LNCAP (cell line): ENCODE measurements at regions not wholly inside any gene's neighbourhood (a gene's known extent, or its start where the extent isn't known, plus 50 kb on each side); places are given as distances from the start of the nearest gene placed in this dataset.

Experiments used
- TF ChIP-seq, protein P1 (sequence below): fragments of 450-650 bp; IDR thresholded peaks from 2 replicates; pipeline ENCODE4 v1.5.1; 2017; ENCODE audit warnings: mild to moderate bottlenecking

DNA sequence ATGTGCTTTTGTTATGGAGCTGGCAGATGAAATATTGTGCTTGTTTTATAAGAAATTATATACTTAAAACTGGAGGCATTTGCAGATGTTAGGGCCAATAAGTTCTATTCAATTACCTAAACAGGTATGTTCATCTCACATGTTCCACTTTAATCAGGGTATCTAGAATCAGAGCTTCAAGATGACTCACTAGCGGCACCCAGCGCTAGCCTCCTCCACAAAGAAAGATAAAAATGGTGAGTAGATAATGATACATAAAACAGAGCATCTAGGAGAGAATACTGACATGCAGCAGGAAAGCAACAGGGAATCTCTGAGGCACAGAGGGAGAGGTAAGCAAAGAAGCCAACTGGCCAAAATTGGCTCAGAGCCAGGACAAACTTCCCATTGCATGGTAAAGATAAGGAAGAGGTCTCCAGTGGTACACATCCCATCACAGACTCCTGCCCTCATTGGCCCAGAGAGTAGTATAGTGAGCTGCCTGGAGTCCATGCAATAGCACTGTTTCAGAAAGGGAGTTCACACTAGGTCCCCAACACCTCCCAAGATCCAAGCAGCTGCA, 200.7 kb upstream of the SPTLC3 start:
- TF ChIP-seq, protein P1, sequence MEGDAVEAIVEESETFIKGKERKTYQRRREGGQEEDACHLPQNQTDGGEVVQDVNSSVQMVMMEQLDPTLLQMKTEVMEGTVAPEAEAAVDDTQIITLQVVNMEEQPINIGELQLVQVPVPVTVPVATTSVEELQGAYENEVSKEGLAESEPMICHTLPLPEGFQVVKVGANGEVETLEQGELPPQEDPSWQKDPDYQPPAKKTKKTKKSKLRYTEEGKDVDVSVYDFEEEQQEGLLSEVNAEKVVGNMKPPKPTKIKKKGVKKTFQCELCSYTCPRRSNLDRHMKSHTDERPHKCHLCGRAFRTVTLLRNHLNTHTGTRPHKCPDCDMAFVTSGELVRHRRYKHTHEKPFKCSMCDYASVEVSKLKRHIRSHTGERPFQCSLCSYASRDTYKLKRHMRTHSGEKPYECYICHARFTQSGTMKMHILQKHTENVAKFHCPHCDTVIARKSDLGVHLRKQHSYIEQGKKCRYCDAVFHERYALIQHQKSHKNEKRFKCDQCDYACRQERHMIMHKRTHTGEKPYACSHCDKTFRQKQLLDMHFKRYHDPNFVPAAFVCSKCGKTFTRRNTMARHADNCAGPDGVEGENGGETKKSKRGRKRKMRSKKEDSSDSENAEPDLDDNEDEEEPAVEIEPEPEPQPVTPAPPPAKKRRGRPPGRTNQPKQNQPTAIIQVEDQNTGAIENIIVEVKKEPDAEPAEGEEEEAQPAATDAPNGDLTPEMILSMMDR: no peak; the same call in 1 of the 2 replicates

DNA sequence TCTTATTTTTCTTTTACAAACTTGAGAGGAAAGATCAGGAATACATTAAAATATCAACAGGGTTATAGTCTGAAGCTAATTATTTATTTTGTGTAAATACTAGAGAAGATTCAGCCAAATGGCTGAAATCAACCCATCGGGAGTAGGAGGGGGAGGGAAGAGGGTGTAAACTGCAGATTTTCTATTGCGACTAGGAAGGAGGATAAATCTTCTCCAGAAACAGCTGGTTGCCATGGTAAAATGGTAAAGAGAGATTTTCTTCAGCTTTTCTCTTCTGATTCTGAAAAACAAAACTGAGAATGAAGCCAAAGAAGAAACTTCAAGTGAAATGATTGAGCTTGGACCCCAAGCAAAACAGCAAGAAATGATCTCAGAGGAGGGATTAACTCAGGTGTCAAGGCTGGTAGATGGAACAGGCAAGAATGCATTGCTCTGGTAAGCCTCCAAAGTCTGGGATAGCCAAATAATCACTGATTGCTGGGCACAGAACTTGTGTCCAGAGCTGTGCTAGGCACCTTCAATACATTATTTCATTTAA, 193.5 kb upstream of the SPTLC3 start:
- TF ChIP-seq, protein P1: no peak

- TF ChIP-seq, protein P1: no peak
Measured at GRCh38 chr20:12815778-12816408, 192.9 kb upstream of the SPTLC3 start.

GRCh38 chr20:12821249-12821648, 187.5 kb upstream of the SPTLC3 start:
- TF ChIP-seq, protein P1: no peak

GRCh38 chr20:12823734-12824133, 185.0 kb upstream of the SPTLC3 start:
- TF ChIP-seq, protein P1: no peak

- TF ChIP-seq, protein P1: no peak
Measured at GRCh38 chr20:12824328-12825225, 184.2 kb upstream of the SPTLC3 start.

DNA sequence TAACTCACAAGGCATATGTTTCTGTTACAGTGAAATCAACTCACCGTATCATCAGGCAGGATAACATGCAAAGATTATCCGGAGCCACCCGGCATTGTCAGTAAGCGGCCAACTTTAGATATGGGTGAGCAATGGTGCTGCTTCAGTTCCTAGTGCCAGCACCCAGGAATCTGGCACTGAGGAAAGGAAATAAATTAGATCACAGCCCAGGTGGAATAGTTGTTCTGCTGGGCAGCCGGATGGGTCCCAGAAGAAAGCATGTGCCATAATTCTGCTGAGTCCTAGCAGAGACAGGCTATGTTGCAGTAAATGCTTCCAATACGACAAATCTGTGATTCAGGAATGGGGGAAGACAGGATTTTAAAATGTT, 183.6 kb upstream of the SPTLC3 start:
- TF ChIP-seq, protein P1: no peak
